Activated CD4-positive, alpha-beta T cell treated with anti-CD3 and anti-CD28 coated beads, Interleukin-2, amount 50 U/mL, for 4 hours (primary cell): ENCODE measurements at regions not wholly inside any gene's neighbourhood (a gene's known extent, or its start where the extent isn't known, plus 50 kb on each side); places are given as distances from the start of the nearest gene placed in this dataset.
A peak's percentile ranks its signal among the peaks of the same experiment; 100 is the strongest.

Source experiments
- DNase-seq, 2 experiments: peaks; one replicate each; pipeline ENCODE4 v3.0.0-alpha.2; 2020

GRCh38 chr15:85847031-85847430 lies 52.3 kb upstream of the KLHL25 start:
- DNase-seq = no peak

DNA sequence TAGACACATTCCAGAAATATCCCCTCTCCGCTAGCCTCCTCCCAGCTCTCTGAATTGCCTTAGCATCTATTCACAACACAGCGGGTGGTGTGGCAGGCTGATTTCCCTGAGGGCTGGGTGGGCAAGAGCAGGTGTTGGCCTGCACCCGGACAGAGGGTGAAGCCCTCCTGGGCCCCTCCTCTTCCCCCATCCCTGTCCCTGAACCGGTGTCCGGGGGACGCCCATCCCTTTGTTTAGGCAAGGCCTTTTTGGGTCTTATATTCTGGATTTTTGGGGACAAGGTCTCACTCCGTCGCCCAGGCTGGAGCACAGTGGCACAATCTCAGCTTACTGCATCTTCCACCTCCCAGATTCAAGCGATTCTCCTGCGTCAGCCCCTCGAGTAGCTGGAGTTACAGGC lies 55.2 kb upstream of the KLHL25 start:
- no peak for DNase-seq

DNA sequence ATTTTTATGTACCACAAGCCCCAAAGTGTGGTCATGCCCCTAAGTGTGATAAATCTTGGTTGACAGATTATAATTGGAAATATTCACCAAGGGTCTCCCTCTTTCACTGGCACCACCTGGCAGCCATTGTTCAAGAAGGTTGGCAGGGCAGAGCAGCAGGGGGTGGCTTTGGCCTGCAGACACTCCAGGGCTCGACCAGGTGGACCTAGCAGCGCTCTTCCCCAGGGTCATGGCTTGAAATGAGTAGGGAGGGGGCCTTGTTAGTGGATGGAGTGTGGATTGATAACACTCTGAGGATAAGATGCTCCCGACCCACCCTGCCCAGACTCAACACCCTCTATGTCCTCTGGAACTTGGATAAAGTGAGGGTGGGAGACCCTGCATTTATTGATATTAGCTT lies 58.2 kb upstream of the KLHL25 start:
- no peak for DNase-seq

GRCh38 chr15:85854345-85855097 lies 59.8 kb upstream of the KLHL25 start:
- DNase-seq = peak; percentile 22 to 33

- DNase-seq = peak; percentile 66 to 68
Measured at GRCh38 chr15:85858586-85859375, 64.1 kb upstream of the KLHL25 start.

DNA sequence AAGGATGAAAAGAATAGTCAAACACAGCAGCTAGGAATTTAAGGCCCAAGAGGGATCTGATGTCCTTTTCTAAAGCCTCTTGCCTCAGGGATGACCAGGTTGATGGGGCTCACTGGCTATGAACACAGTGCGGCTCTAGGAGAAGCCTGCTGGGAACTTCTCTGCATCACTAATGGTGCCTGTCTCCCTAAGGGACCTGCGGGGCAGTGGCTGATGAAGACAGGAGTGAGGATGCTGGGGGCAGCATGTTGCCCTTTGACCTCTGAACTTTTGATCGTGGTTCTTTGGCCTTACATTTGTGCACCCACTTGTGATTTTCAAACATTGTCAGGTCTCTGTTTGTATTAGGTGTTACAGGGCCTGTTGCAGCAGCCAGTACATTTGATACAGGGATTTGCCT lies 64.9 kb upstream of the KLHL25 start:
- DNase-seq = no peak

- no peak for DNase-seq
Measured at GRCh38 chr15:85860394-85861161, 65.9 kb upstream of the KLHL25 start.

DNA sequence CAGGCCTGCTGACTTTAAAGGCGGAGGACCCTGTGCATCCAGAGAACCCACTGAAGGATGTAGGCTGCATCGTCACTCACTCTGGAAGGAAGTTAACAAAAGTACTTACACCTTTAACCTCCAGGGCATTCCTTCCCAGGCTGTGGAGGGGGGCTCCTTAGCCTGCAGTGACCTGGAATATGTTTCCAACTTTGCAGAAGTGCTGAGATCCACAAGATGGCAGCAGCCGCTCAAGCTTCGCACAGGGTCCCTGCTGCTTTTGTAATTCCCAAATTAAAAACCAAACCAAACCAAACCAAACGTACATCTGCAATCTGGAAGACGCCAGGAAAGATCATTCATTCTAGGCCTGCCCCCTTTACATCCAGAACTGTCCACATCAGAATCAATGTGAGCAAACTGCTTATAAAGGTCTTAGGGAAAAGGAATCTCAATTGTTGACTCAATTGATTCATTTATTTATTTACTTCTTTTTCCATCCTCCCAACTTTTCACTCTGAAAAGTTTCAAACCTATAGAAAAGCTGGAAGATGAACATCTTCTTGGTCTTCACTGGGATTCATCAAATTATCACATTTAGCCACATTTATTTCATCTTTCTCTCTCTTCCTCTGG lies 70.5 kb upstream of the KLHL25 start:
- no peak for DNase-seq

DNA sequence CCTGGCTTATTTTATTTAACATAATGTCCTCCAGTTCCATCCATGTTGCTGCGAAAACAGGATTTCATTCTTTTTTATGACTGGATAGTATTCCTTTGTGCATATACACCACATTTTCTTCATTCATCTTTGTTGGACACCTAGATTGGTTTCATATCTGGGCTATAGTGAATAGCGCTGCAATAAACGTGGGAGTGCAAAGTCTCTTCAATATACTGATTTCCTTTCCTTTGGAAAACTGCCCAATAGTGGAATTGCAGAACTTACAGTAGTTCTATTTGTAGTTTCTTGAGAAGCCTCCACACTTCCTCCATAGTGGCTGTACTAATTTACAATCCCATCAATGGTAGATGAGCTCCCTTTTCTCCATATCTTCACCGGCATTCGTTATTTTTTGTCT lies 72.5 kb upstream of the KLHL25 start:
- no peak for DNase-seq

DNA sequence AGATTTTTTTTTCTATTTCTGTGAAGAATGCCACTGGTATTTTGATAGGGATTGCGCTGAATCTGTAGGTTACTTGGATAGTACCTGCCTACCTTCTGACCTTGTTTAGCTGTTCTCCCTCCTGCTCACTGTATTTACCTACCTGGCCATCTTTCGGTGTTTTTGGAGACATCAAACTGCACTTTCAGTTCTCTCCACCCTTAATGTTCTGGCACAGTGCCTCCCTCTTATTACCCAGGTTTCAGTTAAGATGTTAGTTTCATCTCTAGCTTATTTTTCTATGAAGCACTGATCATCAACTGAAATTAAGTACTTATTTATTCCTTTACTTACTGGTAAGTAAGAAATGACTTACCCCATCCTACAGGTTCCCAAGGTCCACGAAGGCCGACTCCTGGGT lies 74.4 kb upstream of the KLHL25 start:
- no peak for DNase-seq

DNA sequence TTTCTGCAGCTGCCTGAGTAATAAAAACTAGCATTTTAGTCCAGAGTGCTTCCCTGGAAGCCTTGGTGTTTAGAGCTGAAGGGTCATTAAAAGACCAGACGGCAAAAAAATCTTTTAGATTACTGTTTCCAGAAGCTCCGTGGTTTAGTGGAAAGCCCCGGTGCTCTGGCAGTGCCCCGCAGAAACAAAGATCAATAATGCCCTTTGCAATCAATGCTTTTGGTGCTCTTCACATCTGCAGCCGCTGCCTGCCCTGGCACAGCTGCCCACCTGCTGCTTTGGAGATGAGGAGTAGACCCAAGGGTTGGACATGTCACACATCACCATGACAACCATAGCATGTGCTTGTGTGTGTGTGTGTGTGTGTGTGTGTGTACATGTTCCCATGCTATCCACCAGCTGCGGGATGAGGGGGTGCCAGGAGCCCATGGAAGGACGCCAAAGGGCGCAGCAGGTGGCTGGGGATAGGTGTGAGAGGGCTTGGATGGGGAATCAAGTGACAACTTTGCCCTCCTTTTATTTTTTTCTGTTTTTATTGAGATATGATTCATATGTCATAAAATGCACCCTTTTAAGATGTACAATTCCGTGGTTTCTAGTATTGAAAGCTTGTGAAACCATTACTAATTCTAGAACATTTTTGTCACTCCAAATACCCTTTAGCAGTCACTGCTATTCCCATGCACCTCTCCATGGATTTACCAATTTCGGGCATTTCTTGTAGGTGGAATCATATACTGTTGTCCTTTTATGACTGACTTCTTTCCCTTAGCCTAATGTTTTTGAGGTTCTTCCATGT lies 75.7 kb upstream of the KLHL25 start:
- DNase-seq = no peak

DNA sequence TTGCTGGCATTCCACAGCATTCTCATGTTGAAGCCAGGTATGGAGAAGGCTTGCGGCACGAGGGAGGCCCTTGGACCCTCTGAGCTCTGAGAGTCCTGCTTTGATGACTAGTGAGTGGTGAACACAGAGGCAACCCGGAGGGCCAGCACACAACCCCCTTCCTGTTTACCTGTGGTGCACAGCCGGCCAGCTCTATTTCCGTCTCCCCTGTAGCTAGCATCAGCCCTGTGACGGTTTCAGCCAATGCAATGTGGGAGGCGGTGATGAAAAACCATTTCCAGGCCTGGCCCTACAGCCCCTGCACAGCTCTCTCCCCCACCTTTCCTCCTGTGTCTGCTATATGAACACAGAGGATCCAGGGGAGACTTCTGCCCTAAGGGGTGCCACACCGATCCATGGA lies 76.8 kb upstream of the KLHL25 start:
- DNase-seq = no peak

DNA sequence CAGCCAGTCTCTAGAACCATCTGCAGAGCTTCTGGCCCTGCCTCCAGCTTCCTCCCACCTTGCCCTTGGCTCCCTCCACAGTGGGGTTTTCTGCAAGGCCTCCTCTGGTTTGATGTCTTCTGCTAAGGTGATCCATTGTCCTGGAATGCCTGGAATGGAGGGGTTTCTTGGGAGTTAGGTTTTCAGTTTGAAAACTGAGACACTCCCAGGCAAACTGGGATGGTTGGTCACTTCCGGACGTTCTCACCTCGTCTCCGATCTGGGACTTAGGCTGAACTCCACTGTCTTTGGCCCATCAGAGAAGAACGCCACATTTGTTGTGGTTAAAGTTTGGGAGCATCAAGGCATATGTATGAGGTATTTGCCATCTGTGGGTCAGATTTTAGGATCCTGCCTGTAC lies 77.4 kb upstream of the KLHL25 start:
- no peak for DNase-seq

GRCh38 chr15:85874236-85874635 lies 79.5 kb upstream of the KLHL25 start:
- DNase-seq = no peak

GRCh38 chr15:85875756-85876155 lies 81.0 kb upstream of the KLHL25 start:
- no peak for DNase-seq

DNA sequence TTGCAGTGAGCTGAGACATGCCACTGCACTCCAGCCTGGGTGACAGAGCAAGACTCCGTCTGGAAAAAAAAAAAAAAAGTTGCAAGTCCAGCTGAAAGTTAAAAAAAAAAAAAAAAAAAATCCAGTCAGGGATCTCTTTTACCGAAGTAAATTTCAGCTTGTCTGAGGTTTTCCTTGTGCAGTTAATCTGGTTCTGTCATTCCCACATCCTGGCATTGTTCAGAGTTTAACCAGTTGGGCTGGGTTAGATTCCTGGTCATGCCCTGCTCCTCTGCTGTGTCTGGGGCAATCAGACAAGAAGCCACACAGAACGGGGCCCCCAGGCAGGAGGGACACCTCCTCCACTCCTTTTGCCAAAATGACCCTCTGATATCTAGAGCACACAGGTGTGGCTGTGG lies 84.1 kb upstream of the KLHL25 start:
- no peak for DNase-seq

GRCh38 chr15:85879334-85880163 lies 84.8 kb upstream of the KLHL25 start:
- DNase-seq = no peak

GRCh38 chr15:85880501-85881190 lies 85.9 kb upstream of the KLHL25 start:
- DNase-seq = no peak

- no peak for DNase-seq
Measured at GRCh38 chr15:85886309-85886811, 91.6 kb upstream of the KLHL25 start.

DNA sequence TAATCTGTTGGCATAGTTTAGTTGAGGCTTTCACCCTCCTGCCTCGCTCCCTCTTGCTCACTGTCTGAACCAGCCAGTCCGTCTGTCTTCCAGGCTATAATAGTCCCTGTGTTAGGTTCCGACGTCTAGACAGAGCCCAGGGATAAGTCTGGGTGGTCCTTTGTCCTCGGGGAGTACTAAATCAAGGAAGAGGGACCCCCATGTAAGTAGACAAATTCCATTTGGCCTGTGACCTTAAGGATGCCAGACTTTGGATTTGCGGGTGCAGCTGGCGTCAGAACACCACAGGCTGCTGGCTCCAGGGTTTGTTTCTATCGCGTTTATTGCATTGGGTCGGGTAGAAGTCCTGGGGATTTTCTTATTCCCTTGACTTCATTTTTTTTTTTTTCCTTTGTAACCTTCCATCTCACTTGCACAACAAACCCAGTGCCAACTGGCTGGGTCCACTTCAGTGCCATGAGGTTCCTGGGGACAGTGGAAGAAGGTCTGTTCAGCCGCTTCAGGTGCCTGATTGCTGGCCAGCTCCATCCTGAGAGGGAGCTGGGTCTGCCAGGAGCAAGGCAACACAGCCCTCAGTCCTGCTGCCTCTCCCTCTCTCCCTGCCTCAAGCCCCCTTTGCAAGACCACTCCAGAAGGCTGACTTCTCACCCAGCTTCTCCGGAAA lies 95.4 kb upstream of the KLHL25 start:
- no peak for DNase-seq
